Mammary epithelial cell (primary cell): ENCODE measurements at regions not wholly inside any gene's neighbourhood (a gene's known extent, or its start where the extent isn't known, plus 50 kb on each side); places are given as distances from the start of the nearest gene placed in this dataset.

Experiments used
- EZH2 ChIP-seq: IDR thresholded peaks from 2 replicates; pipeline ENCODE4 v1.6.1; 2012; ENCODE audit warnings: low read length, inconsistent platforms, borderline replicate concordance
- TF ChIP-seq, protein P1 (sequence below), 2 donors: IDR thresholded peaks in 1 of 2; conservative IDR thresholded peaks in 1 of 2; 2 replicates each; pipeline ENCODE4 v1.5.1; 2011 to 2012; ENCODE audit warnings: inconsistent platforms in 2 of 2, low read length in 2 of 2, mild to moderate bottlenecking in 2 of 2, control low read depth in 1 of 2, low read depth in 1 of 2; ENCODE audit not compliant: insufficient read depth in 1 of 2; ENCODE audit errors: extremely low read depth in 1 of 2

DNA sequence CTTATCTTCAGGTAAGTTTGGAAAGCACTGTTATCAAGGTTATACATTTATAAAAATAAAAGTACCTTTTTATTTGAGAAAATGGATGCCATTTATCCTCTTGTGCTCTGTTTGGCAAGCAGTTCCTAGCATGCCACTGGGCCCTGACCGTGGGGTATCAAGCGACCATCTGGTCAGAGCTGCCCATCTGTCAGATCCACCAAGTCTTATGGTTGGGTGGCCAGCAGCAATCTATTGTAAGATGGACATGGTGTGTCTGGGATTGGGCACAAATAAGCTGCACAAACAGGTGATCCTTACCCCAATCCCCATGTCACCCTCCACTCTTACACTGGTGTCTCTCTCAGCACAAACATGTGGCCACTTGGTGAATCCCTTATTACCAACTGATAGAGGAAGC, 178.5 kb downstream of the DLEU7 start:
- TF ChIP-seq, protein P1, sequence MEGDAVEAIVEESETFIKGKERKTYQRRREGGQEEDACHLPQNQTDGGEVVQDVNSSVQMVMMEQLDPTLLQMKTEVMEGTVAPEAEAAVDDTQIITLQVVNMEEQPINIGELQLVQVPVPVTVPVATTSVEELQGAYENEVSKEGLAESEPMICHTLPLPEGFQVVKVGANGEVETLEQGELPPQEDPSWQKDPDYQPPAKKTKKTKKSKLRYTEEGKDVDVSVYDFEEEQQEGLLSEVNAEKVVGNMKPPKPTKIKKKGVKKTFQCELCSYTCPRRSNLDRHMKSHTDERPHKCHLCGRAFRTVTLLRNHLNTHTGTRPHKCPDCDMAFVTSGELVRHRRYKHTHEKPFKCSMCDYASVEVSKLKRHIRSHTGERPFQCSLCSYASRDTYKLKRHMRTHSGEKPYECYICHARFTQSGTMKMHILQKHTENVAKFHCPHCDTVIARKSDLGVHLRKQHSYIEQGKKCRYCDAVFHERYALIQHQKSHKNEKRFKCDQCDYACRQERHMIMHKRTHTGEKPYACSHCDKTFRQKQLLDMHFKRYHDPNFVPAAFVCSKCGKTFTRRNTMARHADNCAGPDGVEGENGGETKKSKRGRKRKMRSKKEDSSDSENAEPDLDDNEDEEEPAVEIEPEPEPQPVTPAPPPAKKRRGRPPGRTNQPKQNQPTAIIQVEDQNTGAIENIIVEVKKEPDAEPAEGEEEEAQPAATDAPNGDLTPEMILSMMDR (conservative IDR thresholded peaks at IDR 0.05 in 1 of 2, IDR thresholded peaks at IDR 0.05 in 1 of 2; ENCODE audit: extremely low read depth in 1 of 2, insufficient read depth in 1 of 2, low read depth in 1 of 2, low read length in 2 of 2), result no peak
- no peak for TF ChIP-seq EZH2
